SK-N-SH treated with all-trans-retinoic acid at 6 μM for 48 hours (cell line): ENCODE measurements at regions not wholly inside any gene's neighbourhood (a gene's known extent, or its start where the extent isn't known, plus 50 kb on each side); places are given as distances from the start of the nearest gene placed in this dataset.

Source experiments
- ATAC-seq: fragments of 200-7000 bp; cut with Tn5 transposase; 3 replicates; pipeline ENCODE4 v1.9.1; 2020; ENCODE audit warnings: mild to moderate bottlenecking, moderate library complexity
- ARNTL ChIP-seq: fragments of 450-650 bp; formaldehyde crosslinking; IDR thresholded peaks from 2 replicates; pipeline ENCODE4 v1.5.0; 2020; ENCODE audit warnings: low read depth, mild to moderate bottlenecking, moderate library complexity, borderline replicate concordance
- BACH2 ChIP-seq: fragments of 250-450 bp; sonication (Bioruptor Pico); IDR thresholded peaks from 2 replicates; pipeline ENCODE4 v1.9.0; 2021; ENCODE audit warnings: mild to moderate bottlenecking, borderline replicate concordance
- CREB5 ChIP-seq: fragments of 250-450 bp; sonication (Bioruptor Pico); IDR thresholded peaks from 2 replicates; pipeline ENCODE4 v1.5.1; 2020; ENCODE audit warnings: low read depth, mild to moderate bottlenecking, moderate library complexity
- CSDC2 ChIP-seq: fragments of 250-450 bp; sonication (Bioruptor Pico); IDR thresholded peaks from 2 replicates; pipeline ENCODE4 v1.5.0; 2020; ENCODE audit warnings: mild to moderate bottlenecking, moderate library complexity
- CSRNP3 ChIP-seq: fragments of 250-450 bp; sonication (Bioruptor Pico); IDR thresholded peaks from 2 replicates; pipeline ENCODE4 v1.5.1; 2021; ENCODE audit warnings: mild to moderate bottlenecking, moderate library complexity
- ESRRG ChIP-seq: fragments of 250-450 bp; sonication (Bioruptor Pico); IDR thresholded peaks from 2 replicates; pipeline ENCODE4 v1.6.1; 2021; ENCODE audit warnings: mild to moderate bottlenecking
- GLIS3 ChIP-seq: fragments of 250-450 bp; sonication (Bioruptor Pico); IDR thresholded peaks from 2 replicates; pipeline ENCODE4 v1.5.0; 2020; ENCODE audit warnings: mild to moderate bottlenecking, moderate library complexity
- ISL1 ChIP-seq: fragments of 250-450 bp; sonication (Bioruptor Pico); IDR thresholded peaks from 2 replicates; pipeline ENCODE4 v2.1.2; 2022; ENCODE audit warnings: mild to moderate bottlenecking, moderate library complexity
- OSR1 ChIP-seq: fragments of 250-450 bp; sonication (Bioruptor Pico); IDR thresholded peaks from 2 replicates; pipeline ENCODE4 v1.8.0; 2022; ENCODE audit warnings: moderate library complexity, mild to moderate bottlenecking, inconsistent platforms
- PATZ1 ChIP-seq: fragments of 250-450 bp; sonication (Bioruptor Pico); IDR thresholded peaks from 2 replicates; pipeline ENCODE4 v1.8.0; 2020; ENCODE audit warnings: mild to moderate bottlenecking, moderate library complexity, borderline replicate concordance
- RARB ChIP-seq: fragments of 250-450 bp; sonication (Bioruptor Pico); IDR thresholded peaks from 2 replicates; pipeline ENCODE4 v1.8.0; 2021; ENCODE audit warnings: mild to moderate bottlenecking, moderate library complexity
- SNAI2 ChIP-seq: fragments of 250-450 bp; sonication (Bioruptor Pico); IDR thresholded peaks from 2 replicates; pipeline ENCODE4 v1.5.0; 2020; ENCODE audit warnings: mild to moderate bottlenecking, moderate library complexity
- TSHZ2 ChIP-seq: fragments of 250-450 bp; sonication (Bioruptor Pico); IDR thresholded peaks from 2 replicates; pipeline ENCODE4 v1.5.0; 2020; ENCODE audit warnings: mild to moderate bottlenecking, moderate library complexity
- ZC3H10 ChIP-seq: fragments of 250-450 bp; sonication (Bioruptor Pico); IDR thresholded peaks from 2 replicates; pipeline ENCODE4 v1.5.1; 2021; ENCODE audit warnings: mild to moderate bottlenecking, moderate library complexity
- ZFP3 ChIP-seq: fragments of 250-450 bp; sonication (Bioruptor Pico); IDR thresholded peaks from 2 replicates; pipeline ENCODE4 v1.5.0; 2020; ENCODE audit warnings: mild to moderate bottlenecking, moderate library complexity
- ZFP30 ChIP-seq: fragments of 450-650 bp; formaldehyde crosslinking; IDR thresholded peaks from 2 replicates; pipeline ENCODE4 v1.5.0; 2022; ENCODE audit warnings: mild to moderate bottlenecking, moderate library complexity
- ZNF565 ChIP-seq: fragments of 450-650 bp; formaldehyde crosslinking; conservative IDR thresholded peaks from 2 replicates; pipeline ENCODE4 v1.5.0; 2020; ENCODE audit warnings: low read depth, mild to moderate bottlenecking, moderate library complexity
- ZNF70 ChIP-seq: fragments of 450-650 bp; formaldehyde crosslinking; IDR thresholded peaks from 2 replicates; pipeline ENCODE4 v1.5.0; 2020; ENCODE audit warnings: mild to moderate bottlenecking, moderate library complexity
- ZNF8 ChIP-seq: fragments of 450-650 bp; formaldehyde crosslinking; IDR thresholded peaks from 2 replicates; pipeline ENCODE4 v1.5.0; 2020; ENCODE audit warnings: mild to moderate bottlenecking, moderate library complexity

GRCh38 chr13:105918842-105919741 lies 616.4 kb downstream of the EFNB2 start (continued):
- no peak for TF ChIP-seq ARNTL (CRISPR knock-in tag)

- ATAC-seq: no peak
These were observed 620.2 kb downstream of the EFNB2 start for GRCh38 chr13:105915146-105915850.

GRCh38 chr13:105914291-105915036 lies 621.0 kb downstream of the EFNB2 start:
- ATAC-seq: no peak
- TF ChIP-seq TSHZ2 (CRISPR knock-in tag): no peak
- TF ChIP-seq CSDC2: no peak
- no peak for TF ChIP-seq ZNF565 (CRISPR knock-in tag)
- no peak for TF ChIP-seq GLIS3
- TF ChIP-seq ZNF70 (CRISPR knock-in tag): no peak
- TF ChIP-seq CREB5: no peak
- TF ChIP-seq SNAI2: no peak
- no peak for TF ChIP-seq ZC3H10 (CRISPR knock-in tag)
- no peak for TF ChIP-seq ZFP3 (CRISPR knock-in tag)
- TF ChIP-seq CSRNP3: no peak
- no peak for TF ChIP-seq ESRRG
- no peak for TF ChIP-seq ZNF8 (CRISPR knock-in tag)

More at GRCh38 chr13:105915146-105915850, 620.2 kb downstream of the EFNB2 start:
- TF ChIP-seq ZFP30: no peak
- TF ChIP-seq RARB (CRISPR knock-in tag): no peak
- TF ChIP-seq BACH2: no peak
- TF ChIP-seq ZNF8 (CRISPR knock-in tag): no peak
- no peak for TF ChIP-seq GLIS3
- no peak for TF ChIP-seq PATZ1 (CRISPR knock-in tag)
- no peak for TF ChIP-seq ARNTL (CRISPR knock-in tag)
- no peak for TF ChIP-seq ZC3H10 (CRISPR knock-in tag)
- no peak for TF ChIP-seq SNAI2
- TF ChIP-seq OSR1 (CRISPR knock-in tag): no peak
- no peak for TF ChIP-seq CSDC2
- TF ChIP-seq CREB5: no peak
- no peak for TF ChIP-seq ISL1 (CRISPR knock-in tag)
